ENCODE measurements at regions not wholly inside any gene's neighbourhood (a gene's known extent, or its start where the extent isn't known, plus 50 kb on each side); places are given as distances from the start of the nearest gene placed in this dataset.

- no peak for TF ChIP-seq CTCF (IDR thresholded peaks at IDR 0.05; ENCODE audit: extremely low read depth in 1 of 2, insufficient read depth in 1 of 2, low read depth in 1 of 2, low read length in 2 of 2)
- no peak for TF ChIP-seq POLR2A (IDR thresholded peaks at IDR 0.05; ENCODE audit: low read depth, low read length)
- no peak for TF ChIP-seq POLR2AphosphoS5 (IDR thresholded peaks at IDR 0.05; ENCODE audit: insufficient read depth, low read depth, low read length)
These were observed 371.6 kb upstream of the ZNF385D start for GRCh38 chr3:22122567-22122966.

All from endothelial cell of umbilical vein (primary cell).